Trophoblast cell (in vitro differentiated cells and primary cell): ENCODE measurements at regions not wholly inside any gene's neighbourhood (a gene's known extent, or its start where the extent isn't known, plus 50 kb on each side); places are given as distances from the start of the nearest gene placed in this dataset.
A peak's percentile ranks its signal among the peaks of the same experiment; 100 is the strongest.
"Not testable (repeated sequence)": the region's sequence is repeated elsewhere in the genome, so short reads cannot be mapped to it uniquely, and the experiment has no call there.

Source experiments
- DNase-seq, 2 donors: peaks; one replicate each; pipeline ENCODE4 v3.0.0-alpha.2; 2016
- H2AFZ ChIP-seq: 2 replicates; pipeline ENCODE4 v1.6.1; 2013; ENCODE audit warnings: low read length, moderate library complexity, mild to moderate bottlenecking; ENCODE audit not compliant: insufficient read depth, poor library complexity
- H2AK5ac ChIP-seq: 2 replicates; pipeline ENCODE4 v1.6.1; 2013; ENCODE audit warnings: mild to moderate bottlenecking, low read length
- H2BK120ac ChIP-seq: 2 replicates; pipeline ENCODE4 v1.6.1; 2013; ENCODE audit warnings: low read length, mild to moderate bottlenecking, moderate library complexity; ENCODE audit not compliant: insufficient read depth, poor library complexity
- H2BK12ac ChIP-seq: 2 replicates; pipeline ENCODE4 v1.6.1; 2013; ENCODE audit warnings: mild to moderate bottlenecking, low read length, moderate library complexity
- H2BK5ac ChIP-seq: 2 replicates; pipeline ENCODE4 v1.6.1; 2013; ENCODE audit warnings: low read length, low read depth, moderate library complexity, mild to moderate bottlenecking; ENCODE audit not compliant: poor library complexity
- H3K14ac ChIP-seq: 2 replicates; pipeline ENCODE4 v1.6.1; 2013; ENCODE audit warnings: mild to moderate bottlenecking, low read length
- H3K18ac ChIP-seq: 2 replicates; pipeline ENCODE4 v1.6.1; 2013; ENCODE audit warnings: mild to moderate bottlenecking, low read length
- H3K23ac ChIP-seq: 2 replicates; pipeline ENCODE4 v1.6.1; 2013; ENCODE audit warnings: low read length
- H3K27ac ChIP-seq: 2 replicates; pipeline ENCODE4 v1.5.1; 2013; ENCODE audit warnings: low read depth, mild to moderate bottlenecking, inconsistent platforms, low read length, moderate library complexity
- H3K27me3 ChIP-seq: 2 replicates; pipeline ENCODE4 v1.6.1; 2013; ENCODE audit warnings: inconsistent platforms, mild to moderate bottlenecking, low read length, moderate library complexity; ENCODE audit not compliant: insufficient read depth
- H3K36me3 ChIP-seq, 2 experiments: 1 replicate in 1 of 2; 2 replicates in 1 of 2; pipeline ENCODE4 v1.6.1; 2013; ENCODE audit warnings: low read length in 2 of 2, mild to moderate bottlenecking in 2 of 2, moderate library complexity in 1 of 2; ENCODE audit not compliant: insufficient read depth in 2 of 2, control insufficient read depth in 1 of 2
- H3K4ac ChIP-seq: 2 replicates; pipeline ENCODE4 v1.6.1; 2013; ENCODE audit warnings: low read depth, mild to moderate bottlenecking, low read length, moderate library complexity
- H3K4me1 ChIP-seq, 2 experiments: 1 replicate in 1 of 2; 2 replicates in 1 of 2; pipeline ENCODE4 v1.6.1; 2013; ENCODE audit warnings: low read length in 2 of 2, mild to moderate bottlenecking in 2 of 2, moderate library complexity in 1 of 2; ENCODE audit not compliant: insufficient read depth in 2 of 2, control insufficient read depth in 1 of 2
- H3K4me2 ChIP-seq: 2 replicates; pipeline ENCODE4 v1.6.1; 2013; ENCODE audit warnings: inconsistent platforms, mild to moderate bottlenecking, low read length, moderate library complexity
- H3K4me3 ChIP-seq: 2 replicates; pipeline ENCODE4 v1.5.1; 2013; ENCODE audit warnings: mild to moderate bottlenecking, low read depth, low read length, inconsistent platforms
- H3K79me1 ChIP-seq: one replicate; pipeline ENCODE4 v1.6.1; 2013; ENCODE audit warnings: low read length
- H3K79me2 ChIP-seq: 2 replicates; pipeline ENCODE4 v1.6.1; 2013; ENCODE audit warnings: low read length, mild to moderate bottlenecking; ENCODE audit not compliant: control insufficient read depth, insufficient read depth, poor library complexity
- H3K9ac ChIP-seq: 2 replicates; pipeline ENCODE4 v1.6.1; 2013; ENCODE audit warnings: mild to moderate bottlenecking, low read length
- H3K9me3 ChIP-seq: 2 replicates; pipeline ENCODE4 v1.6.1; 2013; ENCODE audit warnings: low read depth, mild to moderate bottlenecking, control low read depth, inconsistent platforms, low read length; ENCODE audit not compliant: insufficient read depth
- H4K12ac ChIP-seq: 2 replicates; pipeline ENCODE4 v1.6.1; 2013; ENCODE audit warnings: low read depth, mild to moderate bottlenecking, low read length, moderate library complexity
- H4K8ac ChIP-seq: 2 replicates; pipeline ENCODE4 v1.6.1; 2013; ENCODE audit warnings: low read depth, mild to moderate bottlenecking, low read length, moderate library complexity
- H4K91ac ChIP-seq: one replicate; pipeline ENCODE4 v1.6.1; 2013; ENCODE audit warnings: low read depth, mild to moderate bottlenecking, low read length, moderate library complexity
- WGBS: extraction: QIAGEN DNeasy Blood & Tissue Kit; methylation state at CpG from one replicate; pipeline ENCODE4 v1.1.7; 2013; ENCODE audit warnings: missing lambda C conversion rate; ENCODE audit not compliant: insufficient read length, insufficient coverage; ENCODE audit errors: extremely low coverage; 5-methylcytosine and 5-hydroxymethylcytosine counted together

- Histone ChIP-seq H2BK120ac (no peak overlapping the region), H3K79me2 (no peaks in the 10 kb centered on the region), H2AK5ac (no peak overlapping the region), H3K4me3 (no peak overlapping the region), H4K91ac (no peak overlapping the region), H2BK5ac (no peak overlapping the region), H3K23ac (no peak overlapping the region), H3K9ac (no peak overlapping the region), H3K4me1 (peaks cover 0 to 3% of the 10 kb centered on the region in 2 experiments), H4K12ac (no peak overlapping the region), H3K18ac (no peak overlapping the region), H3K14ac (no peak overlapping the region), H2AFZ (no peak overlapping the region), H3K4me2 (no peak overlapping the region), H3K27me3 (no peaks in the 10 kb centered on the region), H3K4ac (no peak overlapping the region), H3K79me1 (no peaks in the 10 kb centered on the region), H3K27ac (no peak overlapping the region), H4K8ac (no peak overlapping the region), H3K9me3 (no peaks in the 10 kb centered on the region), H2BK12ac (no peak overlapping the region), H3K36me3 (no peaks in the 10 kb centered on the region)
- no peak for DNase-seq
- WGBS = no CpG with 5 or more reads among the region's 3 CpGs
Observed at GRCh38 chr17:21545064-21545463, 147.3 kb upstream of the KCNJ18 start.

DNA sequence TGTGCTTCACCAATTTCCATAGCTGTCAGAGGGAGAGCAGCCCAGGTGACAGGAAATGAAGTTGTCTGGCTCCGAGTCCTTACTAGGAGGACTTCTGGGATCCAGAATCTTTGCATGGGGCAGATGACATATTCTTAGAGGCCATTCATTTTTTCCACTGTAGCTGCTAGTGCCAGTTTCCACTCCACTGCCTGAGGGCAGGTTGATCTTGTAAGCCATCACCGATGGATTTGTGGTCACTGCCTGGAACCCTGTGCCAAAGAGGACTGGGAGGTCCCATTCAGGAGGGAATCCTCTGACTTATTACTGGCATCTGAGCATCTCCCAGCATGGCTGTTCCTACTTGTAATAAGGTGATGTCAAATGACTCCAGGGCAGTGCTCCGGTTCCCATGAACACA is 144.1 kb upstream of the KCNJ18 start:
- Histone ChIP-seq H3K27me3 (no peaks in the 10 kb centered on the region), H4K8ac (no peak overlapping the region), H3K14ac (no peak overlapping the region), H2BK12ac (no peak overlapping the region), H2BK120ac (no peak overlapping the region), H3K4me2 (no peak overlapping the region), H4K91ac (no peak overlapping the region), H2AK5ac (no peak overlapping the region), H3K4me3 (no peak overlapping the region), H3K79me1 (peaks cover 3% of the 10 kb centered on the region), H2AFZ (no peak overlapping the region), H3K27ac (no peak overlapping the region), H3K36me3 (no peaks in the 10 kb centered on the region), H4K12ac (no peak overlapping the region), H3K9me3 (no peaks in the 10 kb centered on the region), H3K18ac (no peak overlapping the region), H3K23ac (no peak overlapping the region), H3K79me2 (no peaks in the 10 kb centered on the region), H3K9ac (peak overlapping the region; percentile 40), H3K4me1 (peaks cover 0 to 1% of the 10 kb centered on the region in 2 experiments), H3K4ac (no peak overlapping the region), H2BK5ac (no peak overlapping the region)
- no CpG with 5 or more reads among the region's 3 CpGs for WGBS
- no peak for DNase-seq

GRCh38 chr17:21549107-21549687 is 143.1 kb upstream of the KCNJ18 start:
- WGBS = no CpG with 5 or more reads among the region's 1 CpG
- no peak overlapping the region for H4K12ac ChIP-seq
- H4K91ac ChIP-seq = no peak overlapping the region
- no peak overlapping the region for H2BK12ac ChIP-seq
- no peak overlapping the region for H3K18ac ChIP-seq
- no peak overlapping the region for H3K27ac ChIP-seq
- no peak overlapping the region for H3K4me2 ChIP-seq
- H3K27me3 ChIP-seq = no peaks in the 10 kb centered on the region
- peaks cover 3% of the 10 kb centered on the region for H3K79me1 ChIP-seq
- H3K79me2 ChIP-seq = no peaks in the 10 kb centered on the region
- H3K36me3 ChIP-seq = no peaks in the 10 kb centered on the region
- no peak overlapping the region for H3K14ac ChIP-seq
- H3K9ac ChIP-seq = no peak overlapping the region
- no peak overlapping the region for H2AFZ ChIP-seq
- no peak overlapping the region for H3K4me3 ChIP-seq
- no peak for DNase-seq
- H2BK5ac ChIP-seq = no peak overlapping the region
- H2BK120ac ChIP-seq = no peak overlapping the region
- H3K4me1 ChIP-seq = peaks cover 0 to 1% of the 10 kb centered on the region in 2 experiments
- no peak overlapping the region for H3K4ac ChIP-seq
- no peaks in the 10 kb centered on the region for H3K9me3 ChIP-seq
- H3K23ac ChIP-seq = no peak overlapping the region
- no peak overlapping the region for H4K8ac ChIP-seq
- no peak overlapping the region for H2AK5ac ChIP-seq

DNA sequence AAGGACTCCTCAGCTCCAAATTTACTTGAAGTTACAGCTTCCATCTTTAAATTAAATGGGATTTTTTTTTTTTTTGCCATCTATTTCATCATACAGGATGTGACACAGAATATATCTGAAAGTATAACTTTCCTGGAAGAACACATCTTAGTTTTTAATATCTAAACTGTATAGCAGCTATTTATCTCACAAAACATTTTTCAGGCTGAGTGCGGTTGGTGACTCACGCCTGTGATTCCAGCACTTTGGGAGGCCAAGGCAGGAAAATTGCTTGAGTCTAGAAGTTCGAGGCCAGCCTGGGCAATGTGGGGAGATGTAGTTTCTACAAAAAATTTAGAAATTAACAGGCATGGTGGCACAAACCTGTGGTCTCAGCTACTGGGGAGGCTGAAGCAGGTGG is 142.3 kb upstream of the KCNJ18 start:
- not testable (repeated sequence) for H4K8ac ChIP-seq, H3K18ac ChIP-seq, H2AK5ac ChIP-seq, H3K79me1 ChIP-seq, H2BK12ac ChIP-seq, H3K4me1 ChIP-seq, H3K9ac ChIP-seq, H3K23ac ChIP-seq, H2BK5ac ChIP-seq, H3K4me3 ChIP-seq, H4K12ac ChIP-seq, H3K36me3 ChIP-seq, H3K27me3 ChIP-seq, H3K4ac ChIP-seq, H4K91ac ChIP-seq, H3K79me2 ChIP-seq, H3K27ac ChIP-seq, H3K14ac ChIP-seq, H3K9me3 ChIP-seq, DNase-seq, H2AFZ ChIP-seq, H2BK120ac ChIP-seq, H3K4me2 ChIP-seq
- WGBS = no CpG with 5 or more reads among the region's 3 CpGs
